ENCODE measurements at regions not wholly inside any gene's neighbourhood (a gene's known extent, or its start where the extent isn't known, plus 50 kb on each side); places are given as distances from the start of the nearest gene placed in this dataset.

GRCh38 chr17:70905796-70906195 is 736.5 kb downstream of the KCNJ2 start:
- TF ChIP-seq RXRA (IDR thresholded peaks at IDR 0.05; ENCODE audit: insufficient read depth, low read depth, low read length): no peak
- TF ChIP-seq, protein P1, sequence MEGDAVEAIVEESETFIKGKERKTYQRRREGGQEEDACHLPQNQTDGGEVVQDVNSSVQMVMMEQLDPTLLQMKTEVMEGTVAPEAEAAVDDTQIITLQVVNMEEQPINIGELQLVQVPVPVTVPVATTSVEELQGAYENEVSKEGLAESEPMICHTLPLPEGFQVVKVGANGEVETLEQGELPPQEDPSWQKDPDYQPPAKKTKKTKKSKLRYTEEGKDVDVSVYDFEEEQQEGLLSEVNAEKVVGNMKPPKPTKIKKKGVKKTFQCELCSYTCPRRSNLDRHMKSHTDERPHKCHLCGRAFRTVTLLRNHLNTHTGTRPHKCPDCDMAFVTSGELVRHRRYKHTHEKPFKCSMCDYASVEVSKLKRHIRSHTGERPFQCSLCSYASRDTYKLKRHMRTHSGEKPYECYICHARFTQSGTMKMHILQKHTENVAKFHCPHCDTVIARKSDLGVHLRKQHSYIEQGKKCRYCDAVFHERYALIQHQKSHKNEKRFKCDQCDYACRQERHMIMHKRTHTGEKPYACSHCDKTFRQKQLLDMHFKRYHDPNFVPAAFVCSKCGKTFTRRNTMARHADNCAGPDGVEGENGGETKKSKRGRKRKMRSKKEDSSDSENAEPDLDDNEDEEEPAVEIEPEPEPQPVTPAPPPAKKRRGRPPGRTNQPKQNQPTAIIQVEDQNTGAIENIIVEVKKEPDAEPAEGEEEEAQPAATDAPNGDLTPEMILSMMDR (IDR thresholded peaks at IDR 0.05; ENCODE audit: control extremely low read depth in 1 of 3, insufficient read depth in 1 of 3, low read depth in 1 of 3, low read length in 3 of 3): no peak
- TF ChIP-seq JUND (IDR thresholded peaks at IDR 0.05; ENCODE audit: low read length): no peak
